A673 (cell line): ENCODE measurements at regions not wholly inside any gene's neighbourhood (a gene's known extent, or its start where the extent isn't known, plus 50 kb on each side); places are given as distances from the start of the nearest gene placed in this dataset.
"Not testable (repeated sequence)": the region's sequence is repeated elsewhere in the genome, so short reads cannot be mapped to it uniquely, and the experiment has no call there.

ENCODE experiments used
- BruUV-seq: library from RNA; stranded (reverse); fragments of 400-500 nt; replicated peaks from 2 replicates; lab custom pipeline; 2021; lab: Mats Ljungman, UMichigan
- CTCF ChIA-PET: fragments of 300-600 bp; sonication (Branson Sonifier 250); formaldehyde crosslinking; loops from one replicate; lab custom pipeline; 2022; ENCODE audit warnings: antibody characterized with exemption; lab: Charles Lee
- POLR2A ChIA-PET: fragments of 300-600 bp; sonication (Branson Sonifier 250); formaldehyde crosslinking; loops from one replicate; lab custom pipeline; 2022; ENCODE audit warnings: antibody characterized with exemption; ENCODE audit not compliant: low non-redundant PET; lab: Charles Lee
- DNase-seq: peaks from one replicate; pipeline ENCODE4 v3.0.0-alpha.2; 2015; ENCODE audit warnings: low spot score
- H3K27ac ChIP-seq: fragments of 200-600 bp; sonication (generic); 2 replicates; pipeline ENCODE4 v1.5.1; 2016; ENCODE audit warnings: mixed run types, low read depth, mild to moderate bottlenecking, mixed read lengths, antibody characterized with exemption, low read length; ENCODE audit not compliant: poor library complexity, severe bottlenecking
- H3K27me3 ChIP-seq: fragments of 200-600 bp; sonication (generic); replicated peaks from 2 replicates; pipeline ENCODE4 v1.6.1; 2017; ENCODE audit warnings: mixed run types, low read depth, mild to moderate bottlenecking, mixed read lengths, antibody characterized with exemption, low read length; ENCODE audit not compliant: insufficient read depth, poor library complexity
- H3K36me3 ChIP-seq: fragments of 200-600 bp; sonication (generic); 2 replicates; pipeline ENCODE4 v1.6.1; 2016; ENCODE audit warnings: mixed run types, mild to moderate bottlenecking, mixed read lengths, antibody characterized with exemption, low read length; ENCODE audit not compliant: insufficient read depth, poor library complexity, severe bottlenecking
- H3K4me1 ChIP-seq: fragments of 200-600 bp; sonication (generic); 2 replicates; pipeline ENCODE4 v1.6.1; 2017; ENCODE audit warnings: mixed run types, mild to moderate bottlenecking, mixed read lengths, antibody characterized with exemption, low read length; ENCODE audit not compliant: insufficient read depth, poor library complexity, severe bottlenecking
- H3K4me3 ChIP-seq: fragments of 200-600 bp; sonication (generic); 2 replicates; pipeline ENCODE4 v1.5.1; 2016; ENCODE audit warnings: low read depth, mixed run types, mild to moderate bottlenecking, mixed read lengths, low read length; ENCODE audit not compliant: poor library complexity, severe bottlenecking
- H3K9me3 ChIP-seq: fragments of 200-600 bp; sonication (generic); 2 replicates; pipeline ENCODE4 v1.6.1; 2016; ENCODE audit warnings: mixed run types, low read depth, mild to moderate bottlenecking, mixed read lengths, antibody characterized with exemption, low read length; ENCODE audit not compliant: poor library complexity, severe bottlenecking
- CTCF ChIP-seq: fragments of 300-800, 200-600 bp; sonication (generic); conservative IDR thresholded peaks from 2 replicates; pipeline ENCODE4 v1.5.1; 2017; ENCODE audit warnings: low read depth, mild to moderate bottlenecking, antibody characterized with exemption, low read length, moderate library complexity, mixed read lengths
- EZH2 ChIP-seq: fragments of 200-600 bp; sonication (generic); IDR thresholded peaks from 2 replicates; pipeline ENCODE4 v1.6.1; 2017; ENCODE audit warnings: borderline replicate concordance, low read depth, mild to moderate bottlenecking, mixed read lengths, antibody characterized with exemption, low read length; ENCODE audit not compliant: poor library complexity, severe bottlenecking
- intact Hi-C: fragments of 100-400 bp; cut with micrococcal nuclease; formaldehyde crosslinking; loops from one replicate; pipeline ENCODE4 v1.10.0; 2022; ENCODE audit not compliant: unreplicated experiment

GRCh38 chr2:15758848-15759247 lies 167.2 kb downstream of the DDX1 start:
- H3K4me3 ChIP-seq = no peak overlapping the region
- H3K27ac ChIP-seq = no peak overlapping the region
- ChIA-PET CTCF (no interaction called here), POLR2A (no interaction called here)
- TF ChIP-seq CTCF = no peak
- TF ChIP-seq EZH2 = no peak
- intact Hi-C loops = no loop called here
- no peaks in the 10 kb centered on the region for H3K27me3 ChIP-seq
- no peaks in the 10 kb centered on the region for H3K9me3 ChIP-seq
- DNase-seq = no peak
- no peaks in the 10 kb centered on the region for H3K4me1 ChIP-seq
- no peaks in the 10 kb centered on the region for H3K36me3 ChIP-seq
- no TSS peak for BruUV-seq

DNA sequence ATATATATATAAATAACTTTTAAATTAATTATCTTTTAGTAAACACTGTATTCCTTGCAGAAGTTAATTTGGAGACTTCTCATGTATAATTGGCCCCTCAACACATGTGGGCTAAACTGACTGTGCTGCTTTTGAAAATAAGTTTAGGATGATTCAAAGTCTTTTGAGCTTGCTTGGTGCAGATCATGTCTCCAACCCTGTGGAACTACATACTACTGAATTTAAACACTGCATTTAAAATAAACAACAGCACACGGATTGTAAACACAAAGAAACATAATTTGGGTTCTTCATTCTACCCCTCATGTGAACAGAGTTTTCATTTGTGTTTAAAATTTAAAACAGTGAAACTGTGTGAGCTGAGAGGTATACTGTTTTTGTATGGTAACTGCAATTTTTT lies 167.7 kb downstream of the DDX1 start:
- DNase-seq = no peak
- TF ChIP-seq EZH2 = no peak
- BruUV-seq = no TSS peak
- H3K4me1 ChIP-seq = no peaks in the 10 kb centered on the region
- no peaks in the 10 kb centered on the region for H3K36me3 ChIP-seq
- no peaks in the 10 kb centered on the region for H3K9me3 ChIP-seq
- H3K27ac ChIP-seq = no peak overlapping the region
- H3K4me3 ChIP-seq = no peak overlapping the region
- intact Hi-C loops = no loop called here
- CTCF ChIA-PET = no interaction called here
- H3K27me3 ChIP-seq = no peaks in the 10 kb centered on the region
- POLR2A ChIA-PET = no interaction called here

GRCh38 chr2:15759791-15760190 lies 168.1 kb downstream of the DDX1 start:
- not testable (repeated sequence) for DNase-seq

DNA sequence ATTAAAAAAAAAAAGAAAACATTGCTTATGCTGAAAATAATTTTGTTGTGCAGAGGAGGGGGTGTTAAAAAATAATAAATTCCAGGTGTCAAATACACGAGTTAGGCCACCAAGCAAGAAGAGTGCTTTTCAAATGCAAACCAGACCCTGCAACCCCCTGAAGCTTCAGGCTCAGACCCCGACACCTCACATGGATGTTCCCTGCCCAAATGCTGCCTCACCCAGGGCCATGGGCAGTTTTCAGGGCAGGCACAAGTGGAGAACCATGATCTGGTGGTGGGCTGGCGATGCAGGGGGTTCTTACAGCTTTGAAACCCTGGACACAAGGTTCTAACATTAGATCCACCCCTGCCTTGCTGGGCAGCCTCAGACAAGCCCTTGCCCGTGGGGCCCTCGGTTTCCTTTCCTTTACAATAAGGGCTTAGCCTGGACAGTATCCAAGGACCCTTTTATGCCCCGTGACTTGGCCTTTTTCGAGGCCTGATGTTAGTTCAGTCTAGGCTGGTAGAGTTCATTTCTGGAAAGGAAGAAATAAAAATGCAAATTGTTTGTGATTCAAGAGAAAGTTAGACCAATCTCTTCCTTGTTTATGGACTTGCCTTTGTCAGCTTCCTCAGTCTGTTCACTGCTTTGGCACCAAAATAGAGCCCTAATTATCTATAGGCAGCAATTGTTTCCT lies 168.7 kb downstream of the DDX1 start:
- ChIA-PET CTCF (no interaction called here), POLR2A (no interaction called here)
- intact Hi-C loops = no loop called here
- Histone ChIP-seq H3K4me1 (no peaks in the 10 kb centered on the region), H3K27me3 (no peaks in the 10 kb centered on the region), H3K36me3 (no peaks in the 10 kb centered on the region), H3K9me3 (no peaks in the 10 kb centered on the region), H3K4me3 (no peak overlapping the region), H3K27ac (no peak overlapping the region)
- BruUV-seq = no TSS peak
- TF ChIP-seq CTCF (no peak), EZH2 (no peak)
- no peak for DNase-seq

More at GRCh38 chr2:15759791-15760190, 168.1 kb downstream of the DDX1 start:
- H3K4me3 ChIP-seq, H3K27ac ChIP-seq, intact Hi-C loops, POLR2A ChIA-PET, BruUV-seq, CTCF ChIA-PET, H3K9me3 ChIP-seq, H3K36me3 ChIP-seq, H3K4me1 ChIP-seq, H3K27me3 ChIP-seq: not testable (repeated sequence)
